Vagina (tissue), 2 donors: ENCODE measurements at regions not wholly inside any gene's neighbourhood (a gene's known extent, or its start where the extent isn't known, plus 50 kb on each side); places are given as distances from the start of the nearest gene placed in this dataset.

ENCODE experiments used
- POLR2A ChIP-seq, 2 donors: fragments of 450-650 bp; IDR thresholded peaks; one replicate each; pipeline ENCODE4 v1.6.1; 2017; ENCODE audit warnings: antibody characterized with exemption in 2 of 2, mild to moderate bottlenecking in 2 of 2, moderate library complexity in 2 of 2
- TF ChIP-seq, protein P1 (sequence below), 3 experiments: fragments of 450-650 bp in 2 of 3; fragments of 200-600 bp in 1 of 3; sonication (generic) in 1 of 3; IDR thresholded peaks; one replicate each; pipeline ENCODE4 v1.5.1; 2017 to 2019; ENCODE audit warnings: antibody characterized with exemption in 3 of 3, mild to moderate bottlenecking in 2 of 3, moderate library complexity in 2 of 3

GRCh38 chr1:47579809-47580208, 142.0 kb downstream of the FOXD2 start:
- TF ChIP-seq, protein P1, sequence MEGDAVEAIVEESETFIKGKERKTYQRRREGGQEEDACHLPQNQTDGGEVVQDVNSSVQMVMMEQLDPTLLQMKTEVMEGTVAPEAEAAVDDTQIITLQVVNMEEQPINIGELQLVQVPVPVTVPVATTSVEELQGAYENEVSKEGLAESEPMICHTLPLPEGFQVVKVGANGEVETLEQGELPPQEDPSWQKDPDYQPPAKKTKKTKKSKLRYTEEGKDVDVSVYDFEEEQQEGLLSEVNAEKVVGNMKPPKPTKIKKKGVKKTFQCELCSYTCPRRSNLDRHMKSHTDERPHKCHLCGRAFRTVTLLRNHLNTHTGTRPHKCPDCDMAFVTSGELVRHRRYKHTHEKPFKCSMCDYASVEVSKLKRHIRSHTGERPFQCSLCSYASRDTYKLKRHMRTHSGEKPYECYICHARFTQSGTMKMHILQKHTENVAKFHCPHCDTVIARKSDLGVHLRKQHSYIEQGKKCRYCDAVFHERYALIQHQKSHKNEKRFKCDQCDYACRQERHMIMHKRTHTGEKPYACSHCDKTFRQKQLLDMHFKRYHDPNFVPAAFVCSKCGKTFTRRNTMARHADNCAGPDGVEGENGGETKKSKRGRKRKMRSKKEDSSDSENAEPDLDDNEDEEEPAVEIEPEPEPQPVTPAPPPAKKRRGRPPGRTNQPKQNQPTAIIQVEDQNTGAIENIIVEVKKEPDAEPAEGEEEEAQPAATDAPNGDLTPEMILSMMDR (IDR thresholded peaks at IDR 0.05): no peak
- TF ChIP-seq POLR2A (IDR thresholded peaks at IDR 0.05): no peak
